ENCODE measurements at regions not wholly inside any gene's neighbourhood (a gene's known extent, or its start where the extent isn't known, plus 50 kb on each side); places are given as distances from the start of the nearest gene placed in this dataset.

DNA sequence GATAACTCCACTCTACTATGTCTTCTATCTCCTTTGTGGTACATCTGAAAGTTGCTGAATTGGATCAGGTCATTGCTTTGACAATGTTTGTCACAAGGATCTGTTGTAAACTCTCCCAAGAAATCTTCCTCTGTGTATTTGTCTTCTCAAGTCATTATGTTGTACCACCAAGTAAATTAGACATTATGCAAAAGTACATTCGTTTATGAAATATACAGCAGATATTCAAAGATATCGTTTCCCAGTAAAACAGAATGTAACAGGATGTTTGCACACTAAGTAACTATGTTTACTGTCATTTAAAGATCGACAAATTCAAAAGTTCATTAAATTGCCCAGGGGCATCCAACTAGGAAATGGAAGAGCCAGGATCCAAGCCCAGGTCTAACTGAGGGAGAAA is 739.4 kb downstream of the EFNB2 start:
- DNase-seq (ENCODE audit: low read depth in 2 of 2): no peak

GRCh38 chr13:105790923-105791322 is 744.5 kb downstream of the EFNB2 start:
- DNase-seq (ENCODE audit: low read depth in 2 of 2): no peak

DNA sequence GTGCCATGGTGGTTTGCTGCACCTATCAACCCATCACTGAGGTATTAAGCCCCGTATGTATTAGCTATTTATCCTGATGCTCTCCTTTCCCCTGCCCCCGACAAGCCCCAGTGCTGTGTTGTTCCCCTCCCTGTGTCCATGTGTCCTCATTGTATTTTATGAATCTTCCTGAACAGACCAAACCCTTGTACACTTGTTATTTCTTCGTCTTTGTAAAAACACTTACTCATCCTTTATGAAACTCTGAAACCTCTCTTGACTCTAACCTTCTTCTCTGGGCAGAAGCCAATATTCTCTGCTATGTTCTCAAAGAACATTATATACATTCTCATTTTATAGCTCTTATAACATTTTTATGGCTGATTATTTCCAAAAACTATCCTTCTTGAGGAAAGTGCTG is 746.9 kb downstream of the EFNB2 start:
- DNase-seq (ENCODE audit: low read depth in 2 of 2): no peak

DNA sequence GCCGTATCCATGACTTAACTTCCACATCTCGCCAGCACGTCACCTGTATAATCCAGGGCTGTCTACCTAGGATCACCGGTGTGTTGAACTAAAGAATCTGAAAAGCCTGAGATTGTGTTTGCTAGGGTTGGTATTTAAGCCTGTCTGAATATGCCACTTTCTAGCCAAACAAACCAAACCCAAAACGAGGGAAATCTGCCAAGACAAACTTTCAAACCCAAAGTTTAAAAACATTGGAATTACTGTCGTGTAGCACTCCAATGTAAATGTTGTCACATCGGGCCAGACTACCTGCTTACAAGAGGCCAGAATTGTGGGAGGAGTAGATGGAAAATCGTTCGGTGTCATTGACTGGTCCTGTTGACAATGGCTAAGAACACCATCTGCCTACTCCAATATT is 747.8 kb downstream of the EFNB2 start:
- DNase-seq (ENCODE audit: low read depth in 2 of 2): no peak

GRCh38 chr13:105785436-105785835 is 750.0 kb downstream of the EFNB2 start:
- DNase-seq (ENCODE audit: low read depth in 2 of 2): no peak

GRCh38 chr13:105783261-105783660 is 752.2 kb downstream of the EFNB2 start:
- DNase-seq (ENCODE audit: low read depth in 2 of 2): no peak

- DNase-seq (ENCODE audit: low read depth in 2 of 2): no peak
Observed at GRCh38 chr13:105778196-105778595, 757.3 kb downstream of the EFNB2 start.

- no peak for DNase-seq (ENCODE audit: low read depth in 2 of 2)
Observed at GRCh38 chr13:105774739-105775460, 760.6 kb downstream of the EFNB2 start.

DNA sequence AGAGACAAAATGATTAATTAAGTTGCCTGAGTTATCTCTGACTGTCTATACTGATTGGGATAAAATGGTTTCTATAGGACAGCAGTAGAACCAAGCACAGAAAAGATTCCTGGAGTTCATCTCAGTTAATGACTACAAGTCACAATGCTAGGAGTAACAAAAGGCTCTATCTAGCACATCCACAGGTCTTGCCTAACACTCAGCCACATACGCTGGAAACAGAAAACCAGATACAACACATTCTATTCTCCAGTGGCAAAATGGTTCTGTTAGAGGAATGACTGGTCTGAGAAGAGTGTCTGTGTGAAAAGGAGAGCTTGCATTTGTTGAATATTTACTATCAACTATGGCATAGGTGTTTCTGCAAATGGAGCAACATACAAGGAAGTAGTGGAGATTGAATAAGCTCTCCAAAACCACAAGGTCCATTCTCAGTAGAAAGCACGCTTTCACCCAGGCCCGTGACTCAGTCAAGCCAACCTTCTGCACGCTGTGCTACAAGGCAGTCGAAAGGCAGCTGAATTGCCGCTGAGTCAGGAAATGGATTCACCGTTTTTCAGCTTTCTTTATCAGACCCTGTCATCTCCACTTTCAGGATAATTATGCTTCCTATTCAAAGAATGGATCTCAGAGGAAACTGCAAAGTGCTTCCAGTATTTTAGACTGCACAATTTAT is 761.5 kb downstream of the EFNB2 start:
- no peak for DNase-seq (ENCODE audit: low read depth in 2 of 2)

- DNase-seq (ENCODE audit: low read depth in 2 of 2): no peak
Observed at GRCh38 chr13:105773241-105773640, 762.2 kb downstream of the EFNB2 start.

- no peak for DNase-seq (ENCODE audit: low read depth in 2 of 2)
Observed at GRCh38 chr13:105764486-105764885, 771.0 kb downstream of the EFNB2 start.

GRCh38 chr13:105763851-105764250 is 771.6 kb downstream of the EFNB2 start:
- no peak for DNase-seq (ENCODE audit: low read depth in 2 of 2)

DNA sequence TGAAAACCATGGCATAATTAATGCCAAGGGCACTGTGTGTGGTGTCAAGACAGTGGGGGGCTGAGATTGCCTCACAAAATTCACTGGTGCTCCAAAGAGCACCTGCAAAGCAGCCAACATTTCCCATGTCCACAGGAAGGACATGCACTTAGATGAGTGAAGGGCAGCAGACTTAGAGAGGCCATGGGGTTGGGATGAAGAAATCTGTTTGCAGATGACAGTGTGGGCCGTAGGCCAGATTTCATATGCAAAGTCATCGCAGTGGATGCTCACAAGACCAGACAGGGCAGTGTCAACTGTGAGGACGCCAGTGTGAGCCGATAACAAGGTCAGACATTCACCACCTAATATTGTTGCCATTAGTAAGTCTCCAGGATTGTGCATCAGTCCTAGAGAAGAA is 773.4 kb downstream of the EFNB2 start:
- no peak for DNase-seq (ENCODE audit: low read depth in 2 of 2)

GRCh38 chr13:105758918-105759860 is 776.3 kb downstream of the EFNB2 start:
- DNase-seq (ENCODE audit: low read depth in 2 of 2): no peak

GRCh38 chr13:105740739-105741138 is 794.7 kb downstream of the EFNB2 start:
- DNase-seq (ENCODE audit: low read depth in 2 of 2): no peak

DNA sequence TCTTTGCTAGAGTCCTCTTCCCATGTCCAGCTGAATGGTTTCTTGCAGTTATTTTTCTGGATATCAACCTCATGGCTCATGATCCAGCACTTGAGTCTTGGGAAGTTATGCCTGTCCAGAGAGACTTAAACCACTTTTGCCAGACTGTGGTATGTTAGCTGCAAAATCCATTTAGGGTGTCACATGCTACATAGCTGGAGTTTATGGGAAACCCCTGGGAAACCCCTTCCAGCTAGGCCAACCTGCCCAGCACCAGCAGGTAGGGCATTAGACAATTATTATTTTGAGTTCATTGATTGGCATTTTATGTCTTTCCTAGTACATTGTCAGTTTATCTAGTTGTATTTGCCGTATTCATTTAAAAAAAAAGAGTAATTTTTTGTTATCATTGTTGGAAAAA is 797.8 kb downstream of the EFNB2 start:
- DNase-seq (ENCODE audit: low read depth in 2 of 2): no peak

GRCh38 chr13:105735281-105735680 is 800.2 kb downstream of the EFNB2 start:
- no peak for DNase-seq (ENCODE audit: low read depth in 2 of 2)

GRCh38 chr13:105732806-105733529 is 802.5 kb downstream of the EFNB2 start:
- DNase-seq (ENCODE audit: low read depth in 2 of 2): no peak

GRCh38 chr13:105725887-105726286 is 809.6 kb downstream of the EFNB2 start:
- DNase-seq (ENCODE audit: low read depth in 2 of 2): no peak

- DNase-seq (ENCODE audit: low read depth in 2 of 2): no peak
Observed at GRCh38 chr13:105721016-105721415, 814.4 kb downstream of the EFNB2 start.

- no peak for DNase-seq (ENCODE audit: low read depth in 2 of 2)
Observed at GRCh38 chr13:105719859-105720258, 815.6 kb downstream of the EFNB2 start.

GRCh38 chr13:105709181-105709580 is 826.3 kb downstream of the EFNB2 start:
- DNase-seq (ENCODE audit: low read depth in 2 of 2): no peak
